Suprapubic skin (tissue), 4 donors: ENCODE measurements at regions not wholly inside any gene's neighbourhood (a gene's known extent, or its start where the extent isn't known, plus 50 kb on each side); places are given as distances from the start of the nearest gene placed in this dataset.

Source experiments
- EP300 ChIP-seq: sonication (generic); formaldehyde crosslinking; IDR thresholded peaks from one replicate; pipeline ENCODE4 v1.6.1; 2017; ENCODE audit warnings: antibody characterized with exemption
- POLR2A ChIP-seq, 2 donors: fragments of 450-650 bp; IDR thresholded peaks; one replicate each; pipeline ENCODE4 v1.6.1; 2017; ENCODE audit warnings: antibody characterized with exemption in 2 of 2, mild to moderate bottlenecking in 2 of 2, moderate library complexity in 2 of 2
- POLR2AphosphoS5 ChIP-seq, 3 donors: sonication (generic); formaldehyde crosslinking; IDR thresholded peaks; one replicate each; pipeline ENCODE4 v1.6.1; 2017; ENCODE audit warnings: antibody characterized with exemption in 3 of 3
- TF ChIP-seq, protein P1 (sequence below), 2 donors: fragments of 200-600 bp in 1 of 2; fragments of 450-650 bp in 1 of 2; sonication (generic) in 1 of 2; IDR thresholded peaks; one replicate each; pipeline ENCODE4 v1.5.1; 2016 to 2019; ENCODE audit warnings: antibody characterized with exemption in 2 of 2, mild to moderate bottlenecking in 1 of 2, moderate library complexity in 1 of 2

GRCh38 chr18:52183107-52183506 is 156.9 kb upstream of the DCC start:
- TF ChIP-seq EP300 (no peak), POLR2AphosphoS5 (IDR thresholded peaks at IDR 0.05) (no peak), POLR2A (IDR thresholded peaks at IDR 0.05) (no peak)
- TF ChIP-seq, protein P1, sequence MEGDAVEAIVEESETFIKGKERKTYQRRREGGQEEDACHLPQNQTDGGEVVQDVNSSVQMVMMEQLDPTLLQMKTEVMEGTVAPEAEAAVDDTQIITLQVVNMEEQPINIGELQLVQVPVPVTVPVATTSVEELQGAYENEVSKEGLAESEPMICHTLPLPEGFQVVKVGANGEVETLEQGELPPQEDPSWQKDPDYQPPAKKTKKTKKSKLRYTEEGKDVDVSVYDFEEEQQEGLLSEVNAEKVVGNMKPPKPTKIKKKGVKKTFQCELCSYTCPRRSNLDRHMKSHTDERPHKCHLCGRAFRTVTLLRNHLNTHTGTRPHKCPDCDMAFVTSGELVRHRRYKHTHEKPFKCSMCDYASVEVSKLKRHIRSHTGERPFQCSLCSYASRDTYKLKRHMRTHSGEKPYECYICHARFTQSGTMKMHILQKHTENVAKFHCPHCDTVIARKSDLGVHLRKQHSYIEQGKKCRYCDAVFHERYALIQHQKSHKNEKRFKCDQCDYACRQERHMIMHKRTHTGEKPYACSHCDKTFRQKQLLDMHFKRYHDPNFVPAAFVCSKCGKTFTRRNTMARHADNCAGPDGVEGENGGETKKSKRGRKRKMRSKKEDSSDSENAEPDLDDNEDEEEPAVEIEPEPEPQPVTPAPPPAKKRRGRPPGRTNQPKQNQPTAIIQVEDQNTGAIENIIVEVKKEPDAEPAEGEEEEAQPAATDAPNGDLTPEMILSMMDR (IDR thresholded peaks at IDR 0.05), result no peak
